Progenitor cell of endocrine pancreas (in vitro differentiated cells): ENCODE measurements at regions not wholly inside any gene's neighbourhood (a gene's known extent, or its start where the extent isn't known, plus 50 kb on each side); places are given as distances from the start of the nearest gene placed in this dataset.

Experiments
- DNase-seq: peaks from one replicate; pipeline ENCODE4 v3.0.0; 2021; ENCODE audit warnings: low spot score; ENCODE audit not compliant: unreplicated experiment
- H3K27ac Mint-ChIP-seq: 2 replicates; pipeline ENCODE4 v1.8.0; 2021; ENCODE audit warnings: mild to moderate bottlenecking, moderate library complexity, mixed read lengths
- H3K27me3 Mint-ChIP-seq: 2 replicates; pipeline ENCODE4 v1.8.0; 2021; ENCODE audit warnings: mixed read lengths
- H3K36me3 Mint-ChIP-seq: 2 replicates; pipeline ENCODE4 v1.8.0; 2022; ENCODE audit warnings: mixed read lengths; ENCODE audit not compliant: insufficient read depth
- H3K4me1 Mint-ChIP-seq: 2 replicates; pipeline ENCODE4 v1.8.0; 2021; ENCODE audit warnings: low read depth, mixed read lengths
- H3K4me3 Mint-ChIP-seq: 2 replicates; pipeline ENCODE4 v1.8.0; 2021; ENCODE audit warnings: low read depth, mild to moderate bottlenecking, moderate library complexity, mixed read lengths
- H3K9me3 Mint-ChIP-seq: 2 replicates; pipeline ENCODE4 v1.8.0; 2021; ENCODE audit warnings: low read depth, mixed read lengths
- CTCF ChIP-seq: fragments of 200-600 bp; sonication (generic); IDR thresholded peaks from one replicate; pipeline ENCODE4 v1.5.0; 2021; ENCODE audit warnings: antibody characterized with exemption, mild to moderate bottlenecking; ENCODE audit not compliant: unreplicated experiment

GRCh38 chr3:127399154-127399553, 111.3 kb upstream of the PRR20G start:
- Mint-ChIP-seq H3K36me3 (no peaks in the 10 kb centered on the region), H3K9me3 (peaks cover 6% of the 10 kb centered on the region), H3K4me3 (no peak overlapping the region), H3K27me3 (peaks cover 13% of the 10 kb centered on the region), H3K27ac (no peak overlapping the region), H3K4me1 (no peaks in the 10 kb centered on the region)
- no peak for DNase-seq
- no peak for TF ChIP-seq CTCF

DNA sequence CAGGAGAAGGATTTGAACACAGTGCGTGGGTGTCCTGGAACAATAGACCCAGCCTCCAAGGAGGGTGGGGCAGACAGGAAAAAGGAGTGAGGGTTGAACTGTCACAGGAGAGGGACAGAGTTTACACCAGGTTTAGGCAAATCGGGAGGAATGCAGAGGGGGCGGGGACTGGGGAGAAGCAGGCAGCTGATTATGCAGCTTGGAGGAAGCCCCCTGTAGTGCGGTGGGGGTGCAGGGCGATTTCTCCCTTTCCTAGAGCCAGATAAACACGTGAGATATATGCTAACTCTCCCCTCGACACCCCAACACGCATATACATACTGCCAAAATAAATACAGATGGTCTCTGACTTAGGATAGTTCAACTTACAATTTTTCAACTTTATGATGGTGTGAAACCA, 108.6 kb upstream of the PRR20G start:
- Mint-ChIP-seq H3K27me3 (peaks cover 27% of the 10 kb centered on the region), H3K4me1 (no peaks in the 10 kb centered on the region), H3K4me3 (no peak overlapping the region), H3K36me3 (no peaks in the 10 kb centered on the region), H3K9me3 (peaks cover 6% of the 10 kb centered on the region), H3K27ac (no peak overlapping the region)
- DNase-seq: no peak
- TF ChIP-seq CTCF: no peak

DNA sequence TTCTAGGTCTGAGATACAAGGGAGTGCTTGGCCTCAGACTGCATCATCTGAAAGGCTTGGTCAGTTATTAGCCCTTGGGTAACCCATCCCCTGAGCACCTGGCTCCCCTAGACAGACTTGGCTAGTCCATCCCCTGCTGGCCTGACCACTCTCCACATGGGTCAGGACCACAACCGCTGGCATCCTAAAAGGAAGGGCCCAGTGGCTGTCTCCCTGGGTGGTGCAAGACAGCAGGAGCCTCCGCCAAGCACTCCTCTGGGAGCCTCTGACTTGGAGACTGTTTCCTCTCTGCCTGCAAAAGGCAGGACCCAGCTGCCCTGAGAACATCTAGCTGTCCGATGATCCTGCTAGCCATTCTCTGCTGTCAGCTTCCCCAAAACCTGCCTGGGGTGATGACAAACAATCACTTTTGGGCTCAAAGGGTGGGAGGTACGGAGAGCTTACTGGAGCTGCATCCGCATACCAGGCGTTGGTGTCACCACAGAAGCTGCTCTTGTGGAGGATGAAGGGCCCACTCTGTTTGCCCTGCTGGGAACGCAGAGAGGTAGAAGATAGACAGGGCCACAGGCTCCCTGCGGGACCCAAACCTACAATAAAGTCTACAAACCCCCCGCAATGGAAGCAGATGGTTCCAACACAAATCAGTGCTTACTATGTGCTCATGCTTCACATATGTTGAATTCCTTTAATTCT, 108.0 kb upstream of the PRR20G start:
- no peak overlapping the region for H3K27ac Mint-ChIP-seq
- peaks cover 29% of the 10 kb centered on the region for H3K27me3 Mint-ChIP-seq
- DNase-seq: no peak
- peaks cover 6% of the 10 kb centered on the region for H3K9me3 Mint-ChIP-seq
- no peak overlapping the region for H3K4me3 Mint-ChIP-seq
- H3K4me1 Mint-ChIP-seq: no peaks in the 10 kb centered on the region
- no peak for TF ChIP-seq CTCF
- no peaks in the 10 kb centered on the region for H3K36me3 Mint-ChIP-seq

DNA sequence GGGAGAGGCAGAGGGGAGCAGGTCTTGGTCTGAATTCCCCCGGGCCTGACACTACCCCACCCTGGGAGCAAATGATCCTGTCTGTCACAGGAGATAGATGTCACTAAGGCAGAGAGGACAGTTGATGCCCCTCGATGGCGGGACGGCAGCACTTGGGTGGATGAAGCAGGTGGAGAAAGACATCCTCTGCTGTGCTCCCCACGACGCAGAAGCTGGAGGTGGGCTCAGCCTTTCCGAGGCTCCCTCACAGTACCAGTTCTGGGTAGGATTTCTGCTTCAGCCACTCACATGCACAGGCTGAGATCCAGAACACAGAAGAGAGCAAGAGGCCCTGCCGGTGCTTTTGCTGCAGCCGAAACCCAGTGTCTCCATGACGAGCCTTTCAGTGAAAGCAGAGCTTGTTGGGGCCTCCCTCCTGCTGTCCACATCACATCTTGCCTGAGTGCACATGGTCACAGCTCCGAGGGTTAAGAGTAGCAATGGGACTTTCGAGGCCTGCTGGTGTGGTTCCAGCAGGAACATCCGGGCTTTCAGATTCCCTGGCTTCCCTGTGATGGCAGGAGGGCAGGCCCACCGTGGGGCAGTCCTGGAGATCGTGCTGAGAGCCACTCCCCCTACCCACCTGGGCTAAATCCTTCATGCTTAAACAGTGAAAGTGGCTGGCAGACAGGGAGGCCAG, 107.3 kb upstream of the PRR20G start:
- DNase-seq: no peak
- Mint-ChIP-seq H3K27ac (no peak overlapping the region), H3K27me3 (peaks cover 29% of the 10 kb centered on the region), H3K36me3 (no peaks in the 10 kb centered on the region), H3K4me1 (no peaks in the 10 kb centered on the region), H3K4me3 (no peak overlapping the region), H3K9me3 (peaks cover 4% of the 10 kb centered on the region)
- no peak for TF ChIP-seq CTCF

DNA sequence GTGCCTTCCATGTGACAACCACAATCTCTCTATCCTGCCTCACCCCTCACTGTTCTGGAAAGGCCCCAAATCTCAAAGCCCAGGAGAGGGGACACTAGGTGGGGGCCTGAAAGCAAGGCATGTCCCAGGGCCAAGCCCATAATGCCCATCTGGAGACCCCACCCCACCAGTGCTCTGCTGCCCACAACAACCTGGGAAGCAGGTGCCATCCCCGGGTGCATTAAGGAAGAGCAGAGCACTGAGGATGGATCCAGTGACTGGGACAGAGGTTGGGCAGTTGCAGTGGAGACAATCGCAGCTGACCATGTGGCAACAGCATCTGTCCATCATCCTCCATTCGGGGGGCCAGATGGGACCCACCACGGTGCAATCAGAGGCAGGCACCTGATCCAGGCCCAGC, 106.2 kb upstream of the PRR20G start:
- no peak overlapping the region for H3K27ac Mint-ChIP-seq
- no peaks in the 10 kb centered on the region for H3K36me3 Mint-ChIP-seq
- H3K9me3 Mint-ChIP-seq: peaks cover 4% of the 10 kb centered on the region
- no peak overlapping the region for H3K4me3 Mint-ChIP-seq
- DNase-seq: no peak
- peaks cover 29% of the 10 kb centered on the region for H3K27me3 Mint-ChIP-seq
- TF ChIP-seq CTCF: no peak
- H3K4me1 Mint-ChIP-seq: no peaks in the 10 kb centered on the region
